ENCODE measurements at regions not wholly inside any gene's neighbourhood (a gene's known extent, or its start where the extent isn't known, plus 50 kb on each side); places are given as distances from the start of the nearest gene placed in this dataset.

DNA sequence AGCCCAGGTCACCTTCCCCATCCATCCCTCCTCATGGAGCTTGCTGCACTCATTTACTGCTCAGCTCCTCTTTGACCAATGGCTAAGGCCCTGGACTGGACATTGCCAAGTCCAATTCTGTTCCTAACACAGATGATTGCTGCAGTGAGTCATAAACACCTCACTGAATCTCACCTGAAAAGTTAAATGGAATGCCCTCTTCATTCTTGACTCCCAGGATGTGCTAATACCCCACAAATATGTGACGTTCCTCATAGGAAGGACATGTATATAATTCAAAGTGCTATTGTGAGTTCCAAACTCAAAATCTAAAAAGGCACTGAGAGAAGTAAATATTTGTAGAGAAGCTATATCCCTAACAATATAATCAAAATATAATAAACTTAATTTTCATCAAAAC is 73.5 kb upstream of the DLX6 start:
- no peak for DNase-seq

DNA sequence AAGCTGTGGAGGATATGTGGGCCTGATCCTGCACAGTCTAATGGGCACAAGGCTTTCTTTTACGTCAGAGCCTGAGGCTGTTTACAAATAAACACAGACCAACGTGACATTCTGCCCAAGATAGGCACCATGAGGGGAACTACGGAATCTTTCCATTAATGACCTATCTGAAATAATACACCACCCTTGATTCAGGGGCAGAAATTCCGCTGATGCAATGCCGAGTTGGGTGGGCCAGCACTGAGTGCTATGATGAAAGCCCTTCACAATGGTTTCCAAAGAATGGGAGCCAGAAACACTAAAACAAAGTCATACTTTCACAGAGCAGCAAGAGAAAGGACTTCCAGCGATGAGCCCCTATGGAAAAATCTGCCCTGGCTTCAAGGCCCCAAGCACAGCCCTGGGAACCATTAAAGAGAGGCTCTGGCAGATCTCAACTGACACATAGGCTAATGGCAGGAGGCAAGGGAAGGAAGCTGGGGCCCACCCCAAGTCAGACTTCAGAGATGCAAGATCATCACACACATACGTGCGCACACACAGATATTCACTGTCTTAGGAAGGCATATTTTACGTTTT is 72.2 kb upstream of the DLX6 start:
- DNase-seq = no peak

DNA sequence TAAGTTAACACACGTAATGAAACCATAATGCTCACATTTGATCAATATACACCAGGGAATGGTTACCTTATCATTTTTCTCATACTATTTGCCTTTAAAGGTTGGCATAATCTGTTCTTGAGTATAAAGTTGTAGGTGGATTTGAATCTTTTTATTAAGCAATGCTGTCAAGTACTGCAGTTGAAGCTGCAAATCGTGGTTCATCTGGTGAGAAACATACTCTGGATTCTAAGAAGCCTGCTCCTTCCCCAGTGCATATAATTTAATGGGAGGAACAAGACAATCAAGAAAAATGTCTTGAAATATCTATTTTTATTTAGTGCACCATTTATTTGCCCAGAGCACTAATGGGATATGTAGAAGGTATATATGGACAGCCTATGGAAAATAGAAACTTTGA is 68.7 kb upstream of the DLX6 start:
- DNase-seq = no peak

DNA sequence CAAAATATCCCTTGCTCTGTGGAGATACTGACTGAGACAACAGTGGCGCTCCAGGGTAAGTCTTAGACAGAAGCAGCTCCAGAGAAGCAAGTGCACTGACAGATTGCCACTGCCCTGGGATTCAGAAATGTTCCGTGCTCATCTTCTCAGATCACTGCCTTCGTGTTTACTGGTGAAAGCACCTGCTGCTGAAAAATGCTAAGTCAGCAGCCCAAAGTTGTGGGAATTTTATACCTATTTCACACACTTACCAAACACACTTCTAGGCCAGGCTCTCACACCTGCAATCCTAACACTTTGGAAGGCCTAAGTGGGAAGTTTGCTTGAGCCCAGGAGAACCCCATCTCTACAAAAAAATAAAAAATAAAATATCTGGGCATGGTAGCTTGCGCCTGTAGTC is 63.2 kb upstream of the DLX6 start:
- DNase-seq = no peak

DNA sequence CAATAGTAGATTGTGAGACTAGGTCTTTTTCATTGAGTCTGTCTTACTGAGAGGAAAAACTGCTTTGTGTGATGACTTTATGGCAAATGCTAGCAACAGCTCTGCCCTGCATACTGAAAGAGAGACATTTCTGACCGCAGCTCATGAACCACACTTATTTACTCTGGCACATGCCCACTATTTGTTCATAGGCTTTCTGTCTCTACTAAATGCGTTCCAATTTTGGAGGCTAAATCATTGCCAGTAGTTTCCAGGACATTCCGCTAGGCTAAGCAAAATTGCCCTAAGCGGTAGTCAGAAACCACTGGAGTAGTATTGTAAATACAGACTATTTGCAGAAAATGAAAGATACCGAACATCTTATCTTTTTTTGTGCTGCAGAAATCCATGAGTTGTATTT is 55.6 kb upstream of the DLX6 start:
- no peak for DNase-seq

DNA sequence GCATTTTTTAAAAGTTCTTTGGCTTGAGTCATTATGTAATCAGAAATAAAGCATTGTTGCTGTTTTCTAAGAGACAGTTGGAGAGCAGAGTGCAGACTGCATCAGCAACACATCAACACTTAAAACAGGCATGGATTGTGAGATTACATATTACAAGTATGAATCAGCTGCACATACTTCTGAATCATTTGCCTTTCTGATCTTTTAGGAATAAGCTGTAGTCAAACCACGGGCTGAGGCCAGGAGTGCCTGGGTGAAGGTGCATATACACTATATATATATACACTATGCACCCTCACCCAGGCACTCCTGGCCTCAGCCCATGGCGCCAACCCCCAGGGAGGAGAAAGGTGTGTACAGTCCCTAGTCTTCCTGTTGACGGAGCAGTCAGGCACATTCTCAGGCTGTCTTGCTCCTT is 52.4 kb upstream of the DLX6 start:
- peak; percentile 6 for DNase-seq

DNA sequence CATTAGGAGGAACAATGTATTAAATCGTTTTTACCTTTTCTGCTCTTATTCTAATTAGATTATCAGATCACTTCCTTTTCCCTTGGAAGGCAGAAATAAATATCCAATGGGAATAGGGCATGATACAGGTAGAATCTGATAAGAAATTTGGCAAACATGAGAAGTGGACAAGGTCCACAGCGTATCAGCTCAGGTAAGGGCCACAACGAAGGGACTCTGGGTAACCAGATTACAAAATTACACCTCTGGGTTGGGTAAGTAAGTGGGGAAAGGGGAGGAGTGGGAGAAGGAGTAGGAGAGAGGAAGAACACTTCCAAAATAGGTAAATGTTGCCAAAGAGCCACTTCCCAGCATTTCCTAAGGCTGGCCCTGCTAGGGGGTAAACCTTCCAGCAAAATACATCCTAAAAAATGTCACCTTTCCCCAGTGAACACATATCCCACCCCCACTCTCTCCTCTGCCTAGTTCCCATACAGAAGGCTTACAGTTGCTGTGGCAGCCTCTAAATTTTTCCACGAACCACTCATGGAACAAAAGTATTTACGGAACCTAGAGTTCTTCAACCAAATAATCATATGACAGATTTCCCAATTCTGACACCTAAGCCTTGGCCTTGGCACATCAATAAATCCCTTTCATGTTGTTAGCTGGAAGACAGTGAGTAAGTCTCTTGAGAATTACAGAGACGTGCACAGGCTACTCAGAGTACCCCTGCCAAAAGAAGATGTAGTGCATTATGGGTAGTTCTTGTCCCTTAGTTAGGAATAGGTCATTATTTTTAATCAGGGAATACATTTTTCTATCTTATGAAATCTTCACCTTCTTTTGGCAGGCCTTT is 51.5 kb upstream of the DLX6 start:
- no peak for DNase-seq
